Astrocyte (in vitro differentiated cells and primary cell): ENCODE measurements at regions not wholly inside any gene's neighbourhood (a gene's known extent, or its start where the extent isn't known, plus 50 kb on each side); places are given as distances from the start of the nearest gene placed in this dataset.
"Not testable (repeated sequence)": the region's sequence is repeated elsewhere in the genome, so short reads cannot be mapped to it uniquely, and the experiment has no call there.

Source experiments
- DNase-seq: peaks from one replicate; pipeline ENCODE4 v3.0.0-alpha.2; 2010; ENCODE audit warnings: low read depth
- FAIRE-seq: peaks from 2 replicates; lab custom pipeline; 2011; peaks lifted over from hg19 to GRCh38; lab: Jason Lieb, UNC
- H2AFZ ChIP-seq: 2 replicates; pipeline ENCODE4 v1.6.0; 2012; ENCODE audit warnings: low read depth, low read length, inconsistent platforms
- H3K27ac ChIP-seq: 2 replicates; pipeline ENCODE4 v1.5.1; 2011; ENCODE audit warnings: low read depth, low read length, inconsistent platforms
- H3K27me3 ChIP-seq: 2 replicates; pipeline ENCODE4 v1.6.0; 2011; ENCODE audit warnings: low read length, inconsistent platforms; ENCODE audit not compliant: insufficient read depth
- H3K36me3 ChIP-seq: 2 replicates; pipeline ENCODE4 v1.5.1; 2011; ENCODE audit warnings: low read length, inconsistent platforms; ENCODE audit not compliant: insufficient read depth
- H3K4me1 ChIP-seq: 2 replicates; pipeline ENCODE4 v1.5.1; 2011; ENCODE audit warnings: low read length, inconsistent platforms; ENCODE audit not compliant: insufficient read depth
- H3K4me2 ChIP-seq: 2 replicates; pipeline ENCODE4 v1.6.0; 2012; ENCODE audit warnings: low read length, inconsistent platforms
- H3K4me3 ChIP-seq: 2 replicates; pipeline ENCODE4 v1.5.1; 2011; ENCODE audit warnings: low read depth, mild to moderate bottlenecking, low read length, inconsistent platforms; ENCODE audit not compliant: insufficient read depth
- H3K79me2 ChIP-seq: 2 replicates; pipeline ENCODE4 v1.6.0; 2012; ENCODE audit warnings: mild to moderate bottlenecking, low read length, inconsistent platforms; ENCODE audit not compliant: insufficient read depth
- H3K9ac ChIP-seq: 2 replicates; pipeline ENCODE4 v1.6.0; 2012; ENCODE audit warnings: mild to moderate bottlenecking, low read length, inconsistent platforms
- H3K9me3 ChIP-seq: 2 replicates; pipeline ENCODE4 v1.5.1; 2012; ENCODE audit warnings: low read depth, mild to moderate bottlenecking, low read length, inconsistent platforms; ENCODE audit not compliant: insufficient read depth
- H4K20me1 ChIP-seq: 2 replicates; pipeline ENCODE4 v1.6.0; 2012; ENCODE audit warnings: low read length, inconsistent platforms; ENCODE audit not compliant: insufficient read depth
- H3K27ac Mint-ChIP-seq: one replicate; pipeline ENCODE4 v1.8.0; 2021; ENCODE audit warnings: mild to moderate bottlenecking, mixed read lengths; ENCODE audit not compliant: unreplicated experiment
- H3K27me3 Mint-ChIP-seq: one replicate; pipeline ENCODE4 v1.8.0; 2021; ENCODE audit warnings: low read depth, mixed read lengths; ENCODE audit not compliant: unreplicated experiment
- H3K36me3 Mint-ChIP-seq: one replicate; pipeline ENCODE4 v1.8.0; 2021; ENCODE audit warnings: low read depth, mixed read lengths; ENCODE audit not compliant: unreplicated experiment
- H3K4me1 Mint-ChIP-seq: one replicate; pipeline ENCODE4 v1.8.0; 2021; ENCODE audit warnings: low read depth, mixed read lengths; ENCODE audit not compliant: unreplicated experiment
- H3K4me3 Mint-ChIP-seq: one replicate; pipeline ENCODE4 v1.8.0; 2021; ENCODE audit warnings: mild to moderate bottlenecking, moderate library complexity, mixed read lengths; ENCODE audit not compliant: unreplicated experiment
- H3K9me3 Mint-ChIP-seq: one replicate; pipeline ENCODE4 v1.8.0; 2021; ENCODE audit warnings: mild to moderate bottlenecking, mixed read lengths; ENCODE audit not compliant: unreplicated experiment
- EZH2 ChIP-seq: IDR thresholded peaks from 2 replicates; pipeline ENCODE4 v1.6.1; 2012; ENCODE audit warnings: mild to moderate bottlenecking, low read length, inconsistent platforms; ENCODE audit not compliant: insufficient read depth
- TF ChIP-seq, protein P1 (sequence below): IDR thresholded peaks from 2 replicates; pipeline ENCODE4 v1.5.1; 2011; ENCODE audit warnings: low read depth, mild to moderate bottlenecking, inconsistent platforms, low read length, moderate library complexity; ENCODE audit not compliant: insufficient read depth

DNA sequence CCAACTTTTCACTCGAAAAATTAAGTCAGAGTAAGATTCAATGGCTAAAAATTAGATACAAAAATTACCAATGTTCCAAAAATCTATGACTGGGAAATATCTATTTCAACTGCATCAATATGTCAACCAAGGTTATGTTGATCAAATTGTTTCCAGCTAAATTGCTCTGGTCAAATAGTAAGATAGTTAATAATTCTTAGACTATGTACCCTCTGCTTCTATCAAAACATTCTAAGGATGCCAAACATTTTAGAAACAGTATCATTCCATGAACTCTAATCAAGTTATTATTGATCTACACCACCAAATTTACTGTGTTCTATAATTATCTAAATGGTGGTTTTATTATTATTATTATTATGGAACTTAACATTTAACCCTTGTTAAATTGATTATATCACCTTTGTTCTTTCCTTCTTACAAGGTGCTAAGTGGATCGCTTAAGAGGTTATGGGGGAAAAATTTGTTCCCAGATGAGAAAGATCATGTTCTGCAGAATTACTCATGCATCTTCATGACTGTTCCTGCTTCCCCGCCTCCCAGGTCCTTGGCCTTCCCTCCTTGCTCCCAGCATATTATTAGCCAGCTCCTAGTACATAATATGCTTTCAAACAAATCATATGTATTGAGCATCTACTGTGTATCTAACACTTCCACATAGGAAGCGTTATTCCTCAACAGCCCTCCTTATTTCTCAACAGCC is 240.5 kb upstream of the KRR1 start:
- H3K4me3 Mint-ChIP-seq, result no peak overlapping the region
- FAIRE-seq, result no peak
- no peak overlapping the region for H3K27ac Mint-ChIP-seq
- Histone ChIP-seq H4K20me1 (no peaks in the 10 kb centered on the region), H2AFZ (no peak overlapping the region), H3K4me3 (no peak overlapping the region), H3K27me3 (no peaks in the 10 kb centered on the region), H3K79me2 (no peaks in the 10 kb centered on the region), H3K4me1 (peaks cover 24% of the 10 kb centered on the region), H3K9me3 (no peaks in the 10 kb centered on the region), H3K9ac (no peak overlapping the region), H3K4me2 (peak overlapping the region; percentile 67), H3K27ac (no peak overlapping the region), H3K36me3 (no peaks in the 10 kb centered on the region)
- no peaks in the 10 kb centered on the region for H3K9me3 Mint-ChIP-seq
- H3K4me1 Mint-ChIP-seq, result peaks cover 23% of the 10 kb centered on the region
- no peaks in the 10 kb centered on the region for H3K27me3 Mint-ChIP-seq
- peak; percentile 25 for DNase-seq
- TF ChIP-seq, protein P1, sequence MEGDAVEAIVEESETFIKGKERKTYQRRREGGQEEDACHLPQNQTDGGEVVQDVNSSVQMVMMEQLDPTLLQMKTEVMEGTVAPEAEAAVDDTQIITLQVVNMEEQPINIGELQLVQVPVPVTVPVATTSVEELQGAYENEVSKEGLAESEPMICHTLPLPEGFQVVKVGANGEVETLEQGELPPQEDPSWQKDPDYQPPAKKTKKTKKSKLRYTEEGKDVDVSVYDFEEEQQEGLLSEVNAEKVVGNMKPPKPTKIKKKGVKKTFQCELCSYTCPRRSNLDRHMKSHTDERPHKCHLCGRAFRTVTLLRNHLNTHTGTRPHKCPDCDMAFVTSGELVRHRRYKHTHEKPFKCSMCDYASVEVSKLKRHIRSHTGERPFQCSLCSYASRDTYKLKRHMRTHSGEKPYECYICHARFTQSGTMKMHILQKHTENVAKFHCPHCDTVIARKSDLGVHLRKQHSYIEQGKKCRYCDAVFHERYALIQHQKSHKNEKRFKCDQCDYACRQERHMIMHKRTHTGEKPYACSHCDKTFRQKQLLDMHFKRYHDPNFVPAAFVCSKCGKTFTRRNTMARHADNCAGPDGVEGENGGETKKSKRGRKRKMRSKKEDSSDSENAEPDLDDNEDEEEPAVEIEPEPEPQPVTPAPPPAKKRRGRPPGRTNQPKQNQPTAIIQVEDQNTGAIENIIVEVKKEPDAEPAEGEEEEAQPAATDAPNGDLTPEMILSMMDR, result no peak
- no peak for TF ChIP-seq EZH2
- H3K36me3 Mint-ChIP-seq, result peaks cover 1% of the 10 kb centered on the region

DNA sequence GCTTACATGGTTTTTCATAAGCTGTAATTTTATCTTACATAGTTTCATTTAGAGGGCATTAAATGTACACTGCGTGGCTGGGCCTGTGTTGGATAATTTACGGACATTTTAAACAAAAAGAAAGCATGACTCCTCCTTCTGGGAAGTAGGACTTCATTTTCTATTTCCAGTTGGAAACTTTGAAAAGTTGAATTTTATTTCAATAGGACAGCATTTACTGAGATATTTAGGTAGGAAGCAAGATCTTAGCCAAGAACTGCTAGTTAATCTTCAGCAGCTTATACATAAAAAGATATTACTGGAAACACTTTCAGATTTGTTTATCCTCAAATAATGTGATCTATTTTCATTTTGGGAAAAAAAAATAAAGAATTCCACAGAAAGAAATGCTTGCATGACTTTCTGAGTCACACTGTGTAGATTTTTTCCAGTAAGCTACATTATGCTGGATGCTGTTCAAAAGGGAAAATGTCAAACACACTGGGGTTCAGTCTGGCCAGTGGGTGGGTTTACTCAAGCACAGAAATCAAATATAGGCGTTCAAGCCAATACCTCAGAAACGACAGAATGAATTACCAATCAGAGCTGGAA is 239.4 kb upstream of the KRR1 start:
- Mint-ChIP-seq H3K4me3 (no peak overlapping the region), H3K36me3 (no peaks in the 10 kb centered on the region), H3K27me3 (no peaks in the 10 kb centered on the region), H3K9me3 (no peaks in the 10 kb centered on the region), H3K4me1 (peaks cover 23% of the 10 kb centered on the region), H3K27ac (peak overlapping the region; percentile 81)
- Histone ChIP-seq H3K9me3 (no peaks in the 10 kb centered on the region), H3K4me3 (peak overlapping the region; percentile 4), H3K27ac (peak overlapping the region; percentile 74), H3K4me2 (peak overlapping the region; percentile 67), H3K36me3 (no peaks in the 10 kb centered on the region), H3K27me3 (no peaks in the 10 kb centered on the region), H2AFZ (no peak overlapping the region), H3K4me1 (peaks cover 24% of the 10 kb centered on the region), H4K20me1 (no peaks in the 10 kb centered on the region), H3K9ac (peak overlapping the region; percentile 51), H3K79me2 (no peaks in the 10 kb centered on the region)
- DNase-seq, result peak; percentile 90
- TF ChIP-seq EZH2, result no peak
- TF ChIP-seq, protein P1, result no peak
- peak; percentile 47 for FAIRE-seq

DNA sequence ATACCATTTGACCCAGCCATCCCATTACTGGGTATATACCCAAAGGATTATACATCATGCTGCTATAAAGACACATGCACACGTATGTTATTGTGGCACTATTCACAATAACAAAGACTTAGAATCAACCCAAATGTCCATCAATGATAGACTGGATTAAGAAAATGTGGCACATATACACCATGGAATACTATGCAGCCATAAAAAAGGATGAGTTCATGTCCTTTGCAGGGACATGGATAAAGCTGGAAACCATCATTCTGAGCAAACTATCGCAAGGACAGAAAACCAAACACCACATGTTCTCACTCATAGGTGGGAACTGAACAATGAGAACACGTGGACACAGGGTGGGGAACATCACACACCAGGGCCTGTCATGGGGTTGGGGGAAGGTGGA is 237.6 kb upstream of the KRR1 start:
- H2AFZ ChIP-seq, H3K27me3 Mint-ChIP-seq, H4K20me1 ChIP-seq, H3K36me3 ChIP-seq, H3K27ac Mint-ChIP-seq, H3K27me3 ChIP-seq, FAIRE-seq, H3K4me3 ChIP-seq, H3K79me2 ChIP-seq, H3K9ac ChIP-seq, H3K4me2 ChIP-seq, H3K9me3 Mint-ChIP-seq, DNase-seq, H3K36me3 Mint-ChIP-seq, H3K27ac ChIP-seq, H3K9me3 ChIP-seq: not testable (repeated sequence)
- peaks cover 24% of the 10 kb centered on the region for H3K4me1 ChIP-seq
- peak overlapping the region; percentile 14 for H3K4me3 Mint-ChIP-seq
- peaks cover 31% of the 10 kb centered on the region for H3K4me1 Mint-ChIP-seq
